Testis (tissue), 2 donors: ENCODE measurements at regions not wholly inside any gene's neighbourhood (a gene's known extent, or its start where the extent isn't known, plus 50 kb on each side); places are given as distances from the start of the nearest gene placed in this dataset.
"Not testable (repeated sequence)": the region's sequence is repeated elsewhere in the genome, so short reads cannot be mapped to it uniquely, and the experiment has no call there.

Source experiments
- DNase-seq: peaks from one replicate; pipeline ENCODE4 v3.0.0-alpha.2; 2019
- H3K27ac ChIP-seq, 2 donors: fragments of 200-600 bp; sonication (generic); one replicate each; pipeline ENCODE4 v1.5.1; 2019
- H3K27me3 ChIP-seq: fragments of 200-600 bp; sonication (generic); one replicate; pipeline ENCODE4 v1.5.1; 2019
- H3K36me3 ChIP-seq: fragments of 200-600 bp; sonication (generic); one replicate; pipeline ENCODE4 v1.5.1; 2017; ENCODE audit warnings: low read depth; ENCODE audit errors: missing control alignments
- H3K4me1 ChIP-seq: fragments of 200-600 bp; sonication (generic); one replicate; pipeline ENCODE4 v1.5.1; 2019
- H3K4me3 ChIP-seq, 2 donors: fragments of 200-600 bp; sonication (generic); one replicate each; pipeline ENCODE4 v1.5.1; 2017 to 2019
- H3K9me3 ChIP-seq: fragments of 200-600 bp; sonication (generic); one replicate; pipeline ENCODE4 v1.5.1; 2017
- POLR2A ChIP-seq: fragments of 450-650 bp; IDR thresholded peaks from one replicate; pipeline ENCODE4 v1.6.1; 2017; ENCODE audit warnings: antibody characterized with exemption, mild to moderate bottlenecking, moderate library complexity
- WGBS, 2 donors: methylation state at CpG; one replicate each; pipeline ENCODE4 v1.1.5; 2018; 5-methylcytosine and 5-hydroxymethylcytosine counted together
- intact Hi-C: fragments of 100-400 bp; cut with DNase I; formaldehyde crosslinking; loops from one replicate; pipeline ENCODE4 v1.15.1; 2023; ENCODE audit warnings: low total_unique reads
- TF ChIP-seq, protein P1 (sequence below), 3 experiments: fragments of 450-650 bp in 2 of 3; fragments of 200-600 bp in 1 of 3; sonication (generic) in 1 of 3; IDR thresholded peaks; one replicate each; pipeline ENCODE4 v1.5.1; 2016 to 2019; ENCODE audit warnings: antibody characterized with exemption in 3 of 3, mild to moderate bottlenecking in 2 of 3, moderate library complexity in 1 of 3

DNA sequence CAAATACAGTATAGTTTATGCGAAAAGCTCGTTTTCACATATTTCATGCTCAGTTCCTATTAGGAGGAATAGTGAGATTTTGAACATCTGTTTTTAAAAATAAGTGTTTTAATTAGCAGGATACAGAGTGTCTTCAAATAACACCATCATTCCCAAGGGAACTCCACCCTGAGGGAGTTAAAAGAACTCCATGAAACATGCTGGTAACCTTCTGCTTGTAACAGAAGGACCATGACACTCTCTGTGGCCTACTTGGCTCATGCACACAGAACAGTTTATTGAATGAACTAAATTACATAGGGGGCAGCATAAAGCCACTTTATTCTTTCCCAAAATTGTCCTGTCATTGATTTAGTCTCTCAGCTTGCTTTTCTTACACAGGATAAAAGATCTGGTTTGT is 809.5 kb upstream of the SLITRK6 start:
- Histone ChIP-seq H3K9me3 (no peaks in the 10 kb centered on the region), H3K4me1 (no peaks in the 10 kb centered on the region), H3K4me3 (no peak overlapping the region), H3K27ac (no peak overlapping the region), H3K27me3 (no peaks in the 10 kb centered on the region), H3K36me3 (no peaks in the 10 kb centered on the region)
- no peak for DNase-seq
- TF ChIP-seq POLR2A = no peak
- TF ChIP-seq, protein P1, sequence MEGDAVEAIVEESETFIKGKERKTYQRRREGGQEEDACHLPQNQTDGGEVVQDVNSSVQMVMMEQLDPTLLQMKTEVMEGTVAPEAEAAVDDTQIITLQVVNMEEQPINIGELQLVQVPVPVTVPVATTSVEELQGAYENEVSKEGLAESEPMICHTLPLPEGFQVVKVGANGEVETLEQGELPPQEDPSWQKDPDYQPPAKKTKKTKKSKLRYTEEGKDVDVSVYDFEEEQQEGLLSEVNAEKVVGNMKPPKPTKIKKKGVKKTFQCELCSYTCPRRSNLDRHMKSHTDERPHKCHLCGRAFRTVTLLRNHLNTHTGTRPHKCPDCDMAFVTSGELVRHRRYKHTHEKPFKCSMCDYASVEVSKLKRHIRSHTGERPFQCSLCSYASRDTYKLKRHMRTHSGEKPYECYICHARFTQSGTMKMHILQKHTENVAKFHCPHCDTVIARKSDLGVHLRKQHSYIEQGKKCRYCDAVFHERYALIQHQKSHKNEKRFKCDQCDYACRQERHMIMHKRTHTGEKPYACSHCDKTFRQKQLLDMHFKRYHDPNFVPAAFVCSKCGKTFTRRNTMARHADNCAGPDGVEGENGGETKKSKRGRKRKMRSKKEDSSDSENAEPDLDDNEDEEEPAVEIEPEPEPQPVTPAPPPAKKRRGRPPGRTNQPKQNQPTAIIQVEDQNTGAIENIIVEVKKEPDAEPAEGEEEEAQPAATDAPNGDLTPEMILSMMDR (IDR thresholded peaks at IDR 0.05) = no peak
- intact Hi-C loops = no loop called here
- 60 to 77% methylated on average over 2 of the region's 2 CpGs for WGBS, 2 donors

DNA sequence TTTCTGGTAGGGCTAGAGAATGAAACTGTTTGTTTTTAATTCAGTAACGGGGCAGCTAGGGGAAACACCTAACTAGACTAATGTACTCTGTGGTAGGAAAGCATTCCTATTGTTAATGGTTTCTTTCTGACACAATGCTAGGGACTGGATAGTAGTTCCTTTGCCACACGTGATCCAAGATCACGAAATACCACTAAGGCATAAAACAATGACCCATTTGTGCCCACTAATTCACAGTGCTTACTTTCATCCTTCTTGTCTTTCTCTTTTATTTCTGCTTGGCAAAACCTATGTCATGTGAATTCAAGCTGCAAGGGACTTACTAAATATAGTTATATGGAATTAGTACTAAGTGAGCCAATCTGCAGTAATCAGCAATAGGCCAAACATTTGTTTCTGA is 834.1 kb upstream of the SLITRK6 start:
- Histone ChIP-seq H3K27me3 (no peaks in the 10 kb centered on the region), H3K27ac (no peak overlapping the region), H3K4me3 (no peak overlapping the region), H3K36me3 (no peaks in the 10 kb centered on the region), H3K9me3 (no peaks in the 10 kb centered on the region), H3K4me1 (no peaks in the 10 kb centered on the region)
- WGBS, 2 donors = 78 to 80% methylated on average over 3 of the region's 3 CpGs
- DNase-seq = no peak
- intact Hi-C loops = no loop called here
- TF ChIP-seq, protein P1 (IDR thresholded peaks at IDR 0.05) = no peak
- TF ChIP-seq POLR2A = no peak

DNA sequence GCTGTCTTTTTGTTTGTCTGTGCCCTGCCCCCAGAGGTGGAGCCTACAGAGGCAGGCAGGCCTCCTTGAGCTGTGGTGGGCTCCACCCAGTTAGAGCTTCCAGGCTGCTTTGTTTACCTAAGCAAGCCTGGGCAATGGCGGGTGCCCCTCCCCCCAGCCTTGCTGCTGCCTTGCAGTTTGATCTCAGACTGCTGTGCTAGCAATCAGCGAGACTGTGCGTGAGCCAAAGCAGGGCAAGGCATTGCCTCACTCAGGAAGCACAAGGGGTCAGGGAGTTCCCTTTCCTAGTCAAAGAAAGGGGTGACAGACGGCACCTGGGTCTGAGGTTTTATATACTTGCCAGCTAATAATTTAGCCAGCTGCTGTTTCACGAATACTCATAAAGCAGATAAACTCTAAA is 852.0 kb upstream of the SLITRK6 start:
- intact Hi-C loops, H3K27me3 ChIP-seq, H3K4me1 ChIP-seq, H3K27ac ChIP-seq, DNase-seq, H3K36me3 ChIP-seq, H3K4me3 ChIP-seq, H3K9me3 ChIP-seq: not testable (repeated sequence)
- WGBS, 2 donors = 50 to 62% methylated on average over 5 of the region's 5 CpGs

DNA sequence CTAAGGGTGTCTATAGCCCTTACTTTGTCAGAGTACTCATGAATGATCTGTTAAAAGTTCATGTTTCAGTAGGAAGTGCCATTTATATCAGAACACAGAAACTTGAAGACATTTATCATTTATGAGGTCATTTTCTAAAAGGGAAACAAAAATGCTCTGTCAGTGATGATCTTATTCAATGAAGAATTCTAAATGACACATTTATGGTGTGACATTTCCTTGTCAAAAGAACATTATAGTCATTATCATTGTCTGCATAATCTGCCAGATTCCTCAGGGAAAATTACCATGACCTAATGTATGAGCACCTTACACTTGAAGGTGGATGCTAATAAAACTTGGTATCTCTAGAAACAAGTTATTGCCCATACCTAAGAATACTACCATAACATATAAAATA is 853.8 kb upstream of the SLITRK6 start:
- intact Hi-C loops = no loop called here
- H3K4me3 ChIP-seq = no peak overlapping the region
- H3K27me3 ChIP-seq = no peaks in the 10 kb centered on the region
- DNase-seq = no peak
- H3K36me3 ChIP-seq = no peaks in the 10 kb centered on the region
- TF ChIP-seq, protein P1 (IDR thresholded peaks at IDR 0.05) = no peak
- no peak for TF ChIP-seq POLR2A
- no peaks in the 10 kb centered on the region for H3K4me1 ChIP-seq
- H3K9me3 ChIP-seq = no peaks in the 10 kb centered on the region
- H3K27ac ChIP-seq = no peak overlapping the region

DNA sequence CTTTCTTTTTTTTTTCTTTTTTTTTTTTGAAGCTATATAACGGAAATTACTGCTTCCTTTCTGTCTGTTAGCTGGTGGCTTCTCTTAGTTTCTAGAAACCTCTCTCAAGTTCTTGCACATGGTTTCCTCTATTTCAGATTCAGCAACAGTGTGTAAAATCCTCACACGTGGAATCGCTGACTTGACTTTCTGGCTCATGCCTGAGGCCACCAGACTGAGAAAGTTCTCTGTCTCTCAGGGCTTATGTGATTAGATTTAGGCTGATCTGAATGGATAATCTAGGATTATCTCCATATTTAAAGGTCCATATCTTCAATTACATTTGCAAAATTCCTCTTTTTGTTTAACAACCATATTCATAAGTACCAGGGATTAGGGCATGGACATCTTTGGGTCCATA is 856.3 kb upstream of the SLITRK6 start:
- Histone ChIP-seq H3K27ac (no peak overlapping the region), H3K4me3 (no peak overlapping the region), H3K9me3 (no peaks in the 10 kb centered on the region)

More for the DNA sequence above, 856.3 kb upstream of the SLITRK6 start:
- H3K36me3 ChIP-seq = no peaks in the 10 kb centered on the region
- TF ChIP-seq, protein P1 (IDR thresholded peaks at IDR 0.05) = no peak
- no peaks in the 10 kb centered on the region for H3K4me1 ChIP-seq
- DNase-seq = no peak
- intact Hi-C loops = no loop called here
- H3K27me3 ChIP-seq = no peaks in the 10 kb centered on the region
- 71 to 85% methylated on average over 3 of the region's 3 CpGs for WGBS, 2 donors
